WTC11 (cell line): ENCODE measurements at regions not wholly inside any gene's neighbourhood (a gene's known extent, or its start where the extent isn't known, plus 50 kb on each side); places are given as distances from the start of the nearest gene placed in this dataset.

Experiments used
- ATAC-seq: fragments of 200-7000 bp; cut with Tn5 transposase; 2 replicates; pipeline ENCODE4 v1.10.0; 2021; ENCODE audit warnings: mild to moderate bottlenecking, moderate library complexity
- CTCF ChIA-PET: fragments of 300-600 bp; sonication (Branson Sonifier 250); formaldehyde crosslinking; loops from one replicate; lab custom pipeline; 2021; ENCODE audit warnings: antibody characterized with exemption; lab: Charles Lee
- POLR2A ChIA-PET: fragments of 350-600 bp; sonication (Branson Sonifier 250); formaldehyde crosslinking; loops from one replicate; lab custom pipeline; 2021; ENCODE audit warnings: antibody characterized with exemption; lab: Charles Lee
- DNase-seq: peaks from one replicate; pipeline ENCODE4 v3.0.0; 2021; ENCODE audit warnings: low spot score
- H3K27ac Mint-ChIP-seq: 2 replicates; pipeline ENCODE4 v1.8.0; 2021; ENCODE audit warnings: mixed read lengths
- H3K27me3 Mint-ChIP-seq: 2 replicates; pipeline ENCODE4 v1.8.0; 2021; ENCODE audit warnings: low read depth, mild to moderate bottlenecking, moderate library complexity, mixed read lengths
- H3K36me3 Mint-ChIP-seq: 2 replicates; pipeline ENCODE4 v1.8.0; 2021; ENCODE audit warnings: mixed read lengths
- H3K4me1 Mint-ChIP-seq: 2 replicates; pipeline ENCODE4 v1.8.0; 2022; ENCODE audit warnings: mixed read lengths
- H3K4me3 Mint-ChIP-seq: 2 replicates; pipeline ENCODE4 v1.8.0; 2021; ENCODE audit warnings: mild to moderate bottlenecking, moderate library complexity, mixed read lengths
- H3K9me3 Mint-ChIP-seq: 2 replicates; pipeline ENCODE4 v1.8.0; 2021; ENCODE audit warnings: mixed read lengths
- AFF4 ChIP-seq: sonication (generic); formaldehyde crosslinking; IDR thresholded peaks from 2 replicates; pipeline ENCODE4 v1.8.1; 2023; ENCODE audit warnings: mild to moderate bottlenecking, missing genetic modification reagents, borderline replicate concordance
- ATF1 ChIP-seq: sonication (generic); formaldehyde crosslinking; IDR thresholded peaks from 2 replicates; pipeline ENCODE4 v1.8.1; 2023; ENCODE audit warnings: mild to moderate bottlenecking, moderate library complexity, missing genetic modification reagents
- CBFB ChIP-seq: sonication (generic); formaldehyde crosslinking; IDR thresholded peaks from 2 replicates; pipeline ENCODE4 v1.8.1; 2022; ENCODE audit warnings: mild to moderate bottlenecking, low read depth, missing genetic modification reagents
- ESRRA ChIP-seq: sonication (generic); formaldehyde crosslinking; IDR thresholded peaks from 2 replicates; pipeline ENCODE4 v1.8.1; 2022; ENCODE audit warnings: mild to moderate bottlenecking, missing genetic modification reagents, borderline replicate concordance
- FOXP1 ChIP-seq: sonication (generic); formaldehyde crosslinking; IDR thresholded peaks from 2 replicates; pipeline ENCODE4 v1.8.0; 2022; ENCODE audit warnings: missing genetic modification reagents, mild to moderate bottlenecking, moderate library complexity, borderline replicate concordance
- HMGA2 ChIP-seq: fragments of 250-450 bp; sonication (Bioruptor Pico); IDR thresholded peaks from 2 replicates; pipeline ENCODE4 v1.4.0; 2021; ENCODE audit warnings: mild to moderate bottlenecking, moderate library complexity
- MYBL2 ChIP-seq: sonication (generic); formaldehyde crosslinking; IDR thresholded peaks from 2 replicates; pipeline ENCODE4 v1.8.1; 2023; ENCODE audit warnings: mild to moderate bottlenecking, moderate library complexity, missing genetic modification reagents
- RELA ChIP-seq: sonication (generic); formaldehyde crosslinking; IDR thresholded peaks from 2 replicates; pipeline ENCODE4 v1.8.1; 2022; ENCODE audit warnings: missing genetic modification reagents, mild to moderate bottlenecking, borderline replicate concordance
- SOX15 ChIP-seq: fragments of 250-450 bp; sonication (Bioruptor Pico); IDR thresholded peaks from 2 replicates; pipeline ENCODE4 v1.9.0; 2021; ENCODE audit warnings: mild to moderate bottlenecking
- TEAD1 ChIP-seq: sonication (generic); formaldehyde crosslinking; IDR thresholded peaks from 2 replicates; pipeline ENCODE4 v1.8.0; 2022; ENCODE audit warnings: mild to moderate bottlenecking, missing genetic modification reagents
- ZBTB21 ChIP-seq: sonication (generic); formaldehyde crosslinking; IDR thresholded peaks from 2 replicates; pipeline ENCODE4 v1.8.1; 2023; ENCODE audit warnings: mild to moderate bottlenecking, missing genetic modification reagents, borderline replicate concordance
- ZMAT4 ChIP-seq: fragments of 250-450 bp; sonication (Bioruptor Pico); IDR thresholded peaks from 2 replicates; pipeline ENCODE4 v1.9.0; 2021; ENCODE audit warnings: mild to moderate bottlenecking
- ZNF219 ChIP-seq: sonication (generic); formaldehyde crosslinking; IDR thresholded peaks from 2 replicates; pipeline ENCODE4 v1.8.0; 2023; ENCODE audit warnings: missing genetic modification reagents, mild to moderate bottlenecking, borderline replicate concordance
- TF ChIP-seq, protein P1 (sequence below): sonication (generic); formaldehyde crosslinking; IDR thresholded peaks from 2 replicates; pipeline ENCODE4 v1.8.0; 2022; ENCODE audit warnings: mild to moderate bottlenecking, missing genetic modification reagents
- TF ChIP-seq, protein P2 (sequence below): sonication (generic); formaldehyde crosslinking; IDR thresholded peaks from 2 replicates; pipeline ENCODE4 v1.8.1; 2023; ENCODE audit warnings: mild to moderate bottlenecking, missing genetic modification reagents
- TF ChIP-seq, protein P3 (sequence below): fragments of 250-450 bp; sonication (Bioruptor Pico); IDR thresholded peaks from 2 replicates; pipeline ENCODE4 v1.9.0; 2021; ENCODE audit warnings: moderate library complexity, mild to moderate bottlenecking, inconsistent platforms, borderline replicate concordance
- TF ChIP-seq, protein P4 (sequence below): sonication (generic); formaldehyde crosslinking; IDR thresholded peaks from 2 replicates; pipeline ENCODE4 v1.8.0; 2023; ENCODE audit warnings: missing genetic modification reagents

DNA sequence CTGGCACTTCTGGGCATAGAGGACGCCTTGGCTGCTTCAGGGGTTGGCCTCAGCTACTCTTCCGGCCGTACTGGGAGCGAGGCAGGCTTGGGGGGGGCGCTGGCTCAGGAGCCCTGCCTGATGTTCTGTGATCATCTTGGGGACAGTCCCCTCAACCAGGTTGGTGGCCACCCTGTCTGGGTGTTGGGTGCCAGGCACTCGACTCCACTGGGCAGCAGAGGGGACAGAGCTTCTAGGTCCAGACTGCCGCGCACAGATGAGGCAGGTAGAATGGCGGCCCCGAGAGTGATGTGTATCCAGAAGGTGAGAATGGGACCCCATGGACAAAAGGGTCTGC lies 84.9 kb downstream of the ASB1 start (continued):
- TF ChIP-seq AFF4 (CRISPR knock-in tag) (no peak), ZNF219 (CRISPR knock-in tag) (no peak)

- peaks cover 16% of the 10 kb centered on the region for H3K9me3 Mint-ChIP-seq
- CTCF ChIA-PET = interaction anchor here (0.8 to 3.3 kb wide), 5 partner anchors 12 to 204 kb away, joined by 3 to 33 read pairs (median 5); no protein-coding TSS in a partner anchor
- no peak overlapping the region for H3K27ac Mint-ChIP-seq
- DNase-seq = no peak
- H3K4me3 Mint-ChIP-seq = no peak overlapping the region
- TF ChIP-seq RELA (CRISPR knock-in tag) (no peak), FOXP1 (CRISPR knock-in tag) (no peak), ZMAT4 (CRISPR knock-in tag) (no peak), SOX15 (CRISPR knock-in tag) (no peak), CBFB (CRISPR knock-in tag) (no peak), TEAD1 (CRISPR knock-in tag) (no peak), MYBL2 (CRISPR knock-in tag) (no peak), HMGA2 (no peak), ESRRA (no peak), ATF1 (CRISPR knock-in tag) (no peak), ZBTB21 (no peak)
- TF ChIP-seq, protein P1, sequence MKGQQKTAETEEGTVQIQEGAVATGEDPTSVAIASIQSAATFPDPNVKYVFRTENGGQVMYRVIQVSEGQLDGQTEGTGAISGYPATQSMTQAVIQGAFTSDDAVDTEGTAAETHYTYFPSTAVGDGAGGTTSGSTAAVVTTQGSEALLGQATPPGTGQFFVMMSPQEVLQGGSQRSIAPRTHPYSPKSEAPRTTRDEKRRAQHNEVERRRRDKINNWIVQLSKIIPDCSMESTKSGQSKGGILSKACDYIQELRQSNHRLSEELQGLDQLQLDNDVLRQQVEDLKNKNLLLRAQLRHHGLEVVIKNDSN = no peak
- TF ChIP-seq, protein P2, sequence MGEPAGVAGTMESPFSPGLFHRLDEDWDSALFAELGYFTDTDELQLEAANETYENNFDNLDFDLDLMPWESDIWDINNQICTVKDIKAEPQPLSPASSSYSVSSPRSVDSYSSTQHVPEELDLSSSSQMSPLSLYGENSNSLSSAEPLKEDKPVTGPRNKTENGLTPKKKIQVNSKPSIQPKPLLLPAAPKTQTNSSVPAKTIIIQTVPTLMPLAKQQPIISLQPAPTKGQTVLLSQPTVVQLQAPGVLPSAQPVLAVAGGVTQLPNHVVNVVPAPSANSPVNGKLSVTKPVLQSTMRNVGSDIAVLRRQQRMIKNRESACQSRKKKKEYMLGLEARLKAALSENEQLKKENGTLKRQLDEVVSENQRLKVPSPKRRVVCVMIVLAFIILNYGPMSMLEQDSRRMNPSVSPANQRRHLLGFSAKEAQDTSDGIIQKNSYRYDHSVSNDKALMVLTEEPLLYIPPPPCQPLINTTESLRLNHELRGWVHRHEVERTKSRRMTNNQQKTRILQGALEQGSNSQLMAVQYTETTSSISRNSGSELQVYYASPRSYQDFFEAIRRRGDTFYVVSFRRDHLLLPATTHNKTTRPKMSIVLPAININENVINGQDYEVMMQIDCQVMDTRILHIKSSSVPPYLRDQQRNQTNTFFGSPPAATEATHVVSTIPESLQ (CRISPR knock-in tag) = no peak
- TF ChIP-seq, protein P3, sequence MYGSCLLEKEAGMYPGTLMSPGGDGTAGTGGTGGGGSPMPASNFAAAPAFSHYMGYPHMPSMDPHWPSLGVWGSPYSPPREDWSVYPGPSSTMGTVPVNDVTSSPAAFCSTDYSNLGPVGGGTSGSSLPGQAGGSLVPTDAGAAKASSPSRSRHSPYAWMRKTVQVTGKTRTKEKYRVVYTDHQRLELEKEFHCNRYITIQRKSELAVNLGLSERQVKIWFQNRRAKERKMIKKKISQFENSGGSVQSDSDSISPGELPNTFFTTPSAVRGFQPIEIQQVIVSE (CRISPR knock-in tag) = no peak
- TF ChIP-seq, protein P4, sequence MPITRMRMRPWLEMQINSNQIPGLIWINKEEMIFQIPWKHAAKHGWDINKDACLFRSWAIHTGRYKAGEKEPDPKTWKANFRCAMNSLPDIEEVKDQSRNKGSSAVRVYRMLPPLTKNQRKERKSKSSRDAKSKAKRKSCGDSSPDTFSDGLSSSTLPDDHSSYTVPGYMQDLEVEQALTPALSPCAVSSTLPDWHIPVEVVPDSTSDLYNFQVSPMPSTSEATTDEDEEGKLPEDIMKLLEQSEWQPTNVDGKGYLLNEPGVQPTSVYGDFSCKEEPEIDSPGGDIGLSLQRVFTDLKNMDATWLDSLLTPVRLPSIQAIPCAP (CRISPR knock-in tag) = no peak
- H3K4me1 Mint-ChIP-seq = peaks cover 22% of the 10 kb centered on the region
- POLR2A ChIA-PET = no interaction called here
- ATAC-seq = no peak
- peaks cover 3% of the 10 kb centered on the region for H3K36me3 Mint-ChIP-seq
- H3K27me3 Mint-ChIP-seq = no peaks in the 10 kb centered on the region
Observed at GRCh38 chr2:238512247-238512867, 85.6 kb downstream of the ASB1 start.
